ENCODE measurements at regions not wholly inside any gene's neighbourhood (a gene's known extent, or its start where the extent isn't known, plus 50 kb on each side); places are given as distances from the start of the nearest gene placed in this dataset.

DNA sequence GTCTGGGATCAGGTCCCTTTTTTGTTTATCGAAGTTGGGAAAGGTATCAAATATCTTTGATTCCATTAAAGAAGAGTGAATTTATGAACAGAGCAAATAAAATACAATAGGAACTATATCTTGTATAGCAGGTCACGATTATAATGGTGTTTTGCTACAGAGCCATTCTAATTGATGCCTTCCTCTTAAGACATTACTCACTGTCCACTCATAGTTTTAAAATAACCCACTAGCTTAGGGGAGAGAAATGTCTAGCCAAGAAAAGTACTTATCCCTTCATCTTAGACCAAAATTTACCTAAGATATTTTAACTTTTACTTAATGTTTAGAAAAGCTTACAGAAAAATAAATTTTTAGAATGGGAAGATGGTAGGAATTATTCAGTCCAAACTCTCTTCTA is 112.0 kb upstream of the PABPC4L start:
- TF ChIP-seq POLR2A (IDR thresholded peaks at IDR 0.05; ENCODE audit: low read depth), result no peak
- TF ChIP-seq, protein P1, sequence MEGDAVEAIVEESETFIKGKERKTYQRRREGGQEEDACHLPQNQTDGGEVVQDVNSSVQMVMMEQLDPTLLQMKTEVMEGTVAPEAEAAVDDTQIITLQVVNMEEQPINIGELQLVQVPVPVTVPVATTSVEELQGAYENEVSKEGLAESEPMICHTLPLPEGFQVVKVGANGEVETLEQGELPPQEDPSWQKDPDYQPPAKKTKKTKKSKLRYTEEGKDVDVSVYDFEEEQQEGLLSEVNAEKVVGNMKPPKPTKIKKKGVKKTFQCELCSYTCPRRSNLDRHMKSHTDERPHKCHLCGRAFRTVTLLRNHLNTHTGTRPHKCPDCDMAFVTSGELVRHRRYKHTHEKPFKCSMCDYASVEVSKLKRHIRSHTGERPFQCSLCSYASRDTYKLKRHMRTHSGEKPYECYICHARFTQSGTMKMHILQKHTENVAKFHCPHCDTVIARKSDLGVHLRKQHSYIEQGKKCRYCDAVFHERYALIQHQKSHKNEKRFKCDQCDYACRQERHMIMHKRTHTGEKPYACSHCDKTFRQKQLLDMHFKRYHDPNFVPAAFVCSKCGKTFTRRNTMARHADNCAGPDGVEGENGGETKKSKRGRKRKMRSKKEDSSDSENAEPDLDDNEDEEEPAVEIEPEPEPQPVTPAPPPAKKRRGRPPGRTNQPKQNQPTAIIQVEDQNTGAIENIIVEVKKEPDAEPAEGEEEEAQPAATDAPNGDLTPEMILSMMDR (IDR thresholded peaks at IDR 0.05), result no peak
